Sigmoid colon (tissue), 6 donors: ENCODE measurements at regions not wholly inside any gene's neighbourhood (a gene's known extent, or its start where the extent isn't known, plus 50 kb on each side); places are given as distances from the start of the nearest gene placed in this dataset.

Experiments
- DNase-seq: peaks from one replicate; pipeline ENCODE4 v3.0.0-alpha.2; 2019
- H3K27ac ChIP-seq, 4 donors: fragments of 200-600 bp; sonication (generic); one replicate each; pipeline ENCODE4 v1.5.1; 2016 to 2019; ENCODE audit warnings: mild to moderate bottlenecking in 1 of 4
- H3K27me3 ChIP-seq, 3 donors: fragments of 200-600 bp; sonication (generic); one replicate each; pipeline ENCODE4 v1.5.1; 2019; ENCODE audit warnings: mild to moderate bottlenecking in 1 of 3
- H3K36me3 ChIP-seq, 4 donors: fragments of 200-600 bp; sonication (generic); one replicate each; pipeline ENCODE4 v1.5.1; 2016 to 2019
- H3K4me1 ChIP-seq, 4 donors: fragments of 200-600 bp; sonication (generic); one replicate each; pipeline ENCODE4 v1.5.1; 2017 to 2019
- H3K4me3 ChIP-seq, 4 donors: fragments of 200-600 bp; sonication (generic); one replicate each; pipeline ENCODE4 v1.5.1; 2017 to 2019; ENCODE audit warnings: mild to moderate bottlenecking in 2 of 4, moderate library complexity in 1 of 4
- H3K9me3 ChIP-seq, 4 donors: fragments of 200-600 bp in 3 of 4; sonication (generic) in 3 of 4; one replicate each; pipeline versions ENCODE4 v1.5.1 to v1.6.1; 2013 to 2019
- CTCF ChIP-seq, 4 experiments: fragments of 450-650 bp in 3 of 4; fragments of 200-600 bp in 1 of 4; IDR thresholded peaks; one replicate each; pipeline ENCODE4 v1.5.1; 2016 to 2019; ENCODE audit warnings: antibody characterized with exemption in 4 of 4, mild to moderate bottlenecking in 3 of 4, moderate library complexity in 2 of 4
- EP300 ChIP-seq, 4 donors: sonication (generic); formaldehyde crosslinking; IDR thresholded peaks; one replicate each; pipeline ENCODE4 v1.6.1; 2017; ENCODE audit warnings: antibody characterized with exemption in 4 of 4
- POLR2A ChIP-seq, 2 donors: fragments of 450-650 bp; IDR thresholded peaks; one replicate each; pipeline ENCODE4 v1.6.1; 2016; ENCODE audit warnings: antibody characterized with exemption in 2 of 2, mild to moderate bottlenecking in 2 of 2, moderate library complexity in 2 of 2
- POLR2AphosphoS5 ChIP-seq, 4 donors: sonication (generic); formaldehyde crosslinking; IDR thresholded peaks; one replicate each; pipeline ENCODE4 v1.6.1; 2017; ENCODE audit warnings: antibody characterized with exemption in 4 of 4
- WGBS, 2 donors: extraction: QIAGEN DNeasy Blood & Tissue Kit; methylation state at CpG; one replicate each; pipeline ENCODE4 v1.1.7; 2013; 5-methylcytosine and 5-hydroxymethylcytosine counted together
- intact Hi-C: fragments of 100-400 bp; cut with DNase I; formaldehyde crosslinking; loops from one replicate; pipeline ENCODE4 v1.15.1; 2023
- donor health status: healthy with polysubstance abuse.
- donor health status: healthy.

GRCh38 chr2:176479961-176480360 lies 210.7 kb downstream of the MTX2 start:
- no peaks in the 10 kb centered on the region for H3K36me3 ChIP-seq
- TF ChIP-seq CTCF (IDR thresholded peaks at IDR 0.05) (no peak), POLR2AphosphoS5 (IDR thresholded peaks at IDR 0.05) (no peak), POLR2A (IDR thresholded peaks at IDR 0.05) (no peak), EP300 (IDR thresholded peaks at IDR 0.05) (no peak)
- DNase-seq = no peak
- 91 to 92% methylated on average over 1 of the region's 1 CpG for WGBS, 2 donors
- H3K27ac ChIP-seq = no peak overlapping the region
- H3K27me3 ChIP-seq = no peaks in the 10 kb centered on the region
- intact Hi-C loops = no loop called here
- peaks cover 0 to 14% (median 7%) of the 10 kb centered on the region in 4 donors for H3K4me1 ChIP-seq
- H3K9me3 ChIP-seq = no peaks in the 10 kb centered on the region
- H3K4me3 ChIP-seq = no peak overlapping the region

GRCh38 chr2:176482107-176482506 lies 212.9 kb downstream of the MTX2 start:
- Histone ChIP-seq H3K4me3 (no peak overlapping the region), H3K4me1 (peaks cover 0 to 26% (median 16%) of the 10 kb centered on the region in 4 donors), H3K27ac (no peak overlapping the region), H3K36me3 (no peaks in the 10 kb centered on the region), H3K9me3 (no peaks in the 10 kb centered on the region), H3K27me3 (no peaks in the 10 kb centered on the region)
- no peak for DNase-seq
- 88 to 89% methylated on average over 3 of the region's 3 CpGs for WGBS, 2 donors
- intact Hi-C loops = no loop called here
- TF ChIP-seq POLR2AphosphoS5 (IDR thresholded peaks at IDR 0.05) (no peak), EP300 (IDR thresholded peaks at IDR 0.05) (no peak), CTCF (IDR thresholded peaks at IDR 0.05) (no peak), POLR2A (IDR thresholded peaks at IDR 0.05) (no peak)

- no peak for DNase-seq
- no peak overlapping the region for H3K27ac ChIP-seq
- H3K4me1 ChIP-seq = peaks cover 0 to 26% (median 16%) of the 10 kb centered on the region in 4 donors
- TF ChIP-seq EP300 (IDR thresholded peaks at IDR 0.05) (no peak), POLR2A (IDR thresholded peaks at IDR 0.05) (no peak), POLR2AphosphoS5 (IDR thresholded peaks at IDR 0.05) (no peak), CTCF (IDR thresholded peaks at IDR 0.05) (no peak)
- H3K4me3 ChIP-seq = no peak overlapping the region
- H3K9me3 ChIP-seq = no peaks in the 10 kb centered on the region
- no peaks in the 10 kb centered on the region for H3K36me3 ChIP-seq
- WGBS, 2 donors = 64 to 72% methylated on average over 7 of the region's 7 CpGs
- no peaks in the 10 kb centered on the region for H3K27me3 ChIP-seq
- intact Hi-C loops = no loop called here
These were observed 214.2 kb downstream of the MTX2 start for GRCh38 chr2:176483476-176483875.

GRCh38 chr2:176483901-176484568 lies 214.8 kb downstream of the MTX2 start:
- intact Hi-C loops = no loop called here
- H3K27me3 ChIP-seq = no peaks in the 10 kb centered on the region
- peaks cover 0 to 26% (median 16%) of the 10 kb centered on the region in 4 donors for H3K4me1 ChIP-seq
- no peak overlapping the region for H3K4me3 ChIP-seq
- no peak for DNase-seq
- TF ChIP-seq CTCF (IDR thresholded peaks at IDR 0.05) (no peak), POLR2AphosphoS5 (IDR thresholded peaks at IDR 0.05) (no peak), EP300 (IDR thresholded peaks at IDR 0.05) (no peak), POLR2A (IDR thresholded peaks at IDR 0.05) (no peak)
- no peaks in the 10 kb centered on the region for H3K36me3 ChIP-seq
- WGBS, 2 donors = 73 to 84% methylated on average over 10 of the region's 10 CpGs
- H3K9me3 ChIP-seq = no peaks in the 10 kb centered on the region
- H3K27ac ChIP-seq = peak overlapping the region in 2 of 4 donors; percentile 32 to 36

- no peak overlapping the region for H3K4me3 ChIP-seq
- no peaks in the 10 kb centered on the region for H3K9me3 ChIP-seq
- H3K4me1 ChIP-seq = peaks cover 0 to 26% (median 16%) of the 10 kb centered on the region in 4 donors
- no peaks in the 10 kb centered on the region for H3K27me3 ChIP-seq
- TF ChIP-seq POLR2AphosphoS5 (IDR thresholded peaks at IDR 0.05) = peak in 3 of 4 donors; percentile 26 to 67 (median 61)
- no peak for TF ChIP-seq CTCF (IDR thresholded peaks at IDR 0.05)
- TF ChIP-seq EP300 (IDR thresholded peaks at IDR 0.05) = peak in 1 of 4 donors; percentile 8
- TF ChIP-seq POLR2A (IDR thresholded peaks at IDR 0.05) = no peak
- H3K36me3 ChIP-seq = no peaks in the 10 kb centered on the region
- peak overlapping the region in 2 of 4 donors; percentile 32 to 36 for H3K27ac ChIP-seq
- WGBS, 2 donors = 11 to 53% methylated on average over 3 of the region's 3 CpGs
- intact Hi-C loops = no loop called here
- DNase-seq = no peak
These were observed 215.6 kb downstream of the MTX2 start for GRCh38 chr2:176484838-176485237.
